H1 (cell line): ENCODE measurements at regions not wholly inside any gene's neighbourhood (a gene's known extent, or its start where the extent isn't known, plus 50 kb on each side); places are given as distances from the start of the nearest gene placed in this dataset.

Experiments
- CTCF ChIA-PET: fragments of 300-600 bp; sonication (Branson Sonifier 250); formaldehyde crosslinking; loops from one replicate; lab custom pipeline; 2021; ENCODE audit not compliant: partially characterized antibody; lab: Charles Lee
- POLR2A ChIA-PET: fragments of 300-600 bp; sonication (Branson Sonifier 250); formaldehyde crosslinking; loops from one replicate; lab custom pipeline; 2021; ENCODE audit warnings: inconsistent platforms; ENCODE audit not compliant: partially characterized antibody; lab: Charles Lee
- DNase-seq, 2 experiments: peaks; one replicate each; pipeline versions ENCODE4 v3.0.0 to v3.0.0-alpha.2; 2010 to 2022; ENCODE audit warnings: low spot score in 2 of 2, low read depth in 1 of 2, mixed read lengths in 1 of 2
- FAIRE-seq: peaks from 2 replicates; lab custom pipeline; 2011; peaks lifted over from hg19 to GRCh38; lab: Jason Lieb, UNC
- H2AFZ ChIP-seq: 2 replicates; pipeline ENCODE4 v1.8.1; 2012; ENCODE audit warnings: low read length, inconsistent platforms
- H2AK5ac ChIP-seq: 2 replicates; pipeline ENCODE4 v1.6.1; 2013; ENCODE audit warnings: low read depth, low read length
- H2BK120ac ChIP-seq: replicated peaks from 2 replicates; pipeline ENCODE3; 2013; ENCODE audit warnings: low read depth, low read length, inconsistent platforms
- H2BK12ac ChIP-seq: 2 replicates; pipeline ENCODE4 v1.6.1; 2013; ENCODE audit warnings: low read depth, low read length
- H2BK15ac ChIP-seq: 2 replicates; pipeline ENCODE4 v1.6.1; 2013; ENCODE audit warnings: low read length
- H2BK20ac ChIP-seq: 2 replicates; pipeline ENCODE4 v1.6.1; 2013; ENCODE audit warnings: low read length
- H2BK5ac ChIP-seq: 2 replicates; pipeline ENCODE4 v1.6.1; 2013; ENCODE audit warnings: low read depth, low read length
- H3K14ac ChIP-seq: 2 replicates; pipeline ENCODE4 v1.6.1; 2013; ENCODE audit warnings: inconsistent platforms; ENCODE audit not compliant: insufficient read length
- H3K18ac ChIP-seq: 2 replicates; pipeline ENCODE4 v1.6.1; 2013; ENCODE audit warnings: low read length; ENCODE audit errors: extremely low read depth
- H3K23ac ChIP-seq: 2 replicates; pipeline ENCODE4 v1.6.1; 2013; ENCODE audit warnings: inconsistent platforms; ENCODE audit not compliant: insufficient read length
- H3K23me2 ChIP-seq: 2 replicates; pipeline ENCODE4 v1.6.1; 2013; ENCODE audit warnings: low read depth, low read length
- H3K27ac ChIP-seq: 2 replicates; pipeline ENCODE4 v1.6.1; 2011; ENCODE audit warnings: low read depth, low read length, inconsistent platforms
- H3K27me3 ChIP-seq, 4 experiments: replicated peaks in 1 of 4; 1 replicate in 1 of 4; 2 replicates in 3 of 4; pipeline versions ENCODE4 v1.6.1 to v1.8.1; 2011 to 2013; ENCODE audit warnings: low read length in 3 of 4, mild to moderate bottlenecking in 3 of 4, inconsistent platforms in 2 of 4, mixed read lengths in 2 of 4, moderate library complexity in 1 of 4; ENCODE audit not compliant: control insufficient read depth in 3 of 4, insufficient read depth in 3 of 4; ENCODE audit errors: extremely low read depth in 1 of 4
- H3K36me3 ChIP-seq, 4 experiments: 2 replicates each; pipeline versions ENCODE4 v1.6.1 to v1.8.1; 2011 to 2013; ENCODE audit warnings: mild to moderate bottlenecking in 4 of 4, low read length in 3 of 4, moderate library complexity in 2 of 4, control low read depth in 1 of 4, inconsistent platforms in 1 of 4; ENCODE audit not compliant: insufficient read depth in 4 of 4, control insufficient read depth in 2 of 4
- H3K4ac ChIP-seq: replicated peaks from 2 replicates; pipeline ENCODE3; 2013; ENCODE audit warnings: low read length, low read depth, mixed read lengths, inconsistent platforms; ENCODE audit not compliant: insufficient read length
- H3K4me1 ChIP-seq, 4 experiments: replicated peaks in 1 of 4; 1 replicate in 1 of 4; 2 replicates in 3 of 4; pipeline versions ENCODE4 v1.6.1 to v1.8.1; 2011 to 2013; ENCODE audit warnings: low read length in 3 of 4, inconsistent platforms in 2 of 4, mixed read lengths in 1 of 4; ENCODE audit not compliant: insufficient read depth in 4 of 4, control insufficient read depth in 3 of 4
- H3K4me2 ChIP-seq, 2 experiments: 2 replicates each; pipeline versions ENCODE4 v1.6.1 to v1.8.1; 2011 to 2013; ENCODE audit warnings: low read depth in 2 of 2, low read length in 2 of 2, control low read depth in 1 of 2, inconsistent platforms in 1 of 2, mild to moderate bottlenecking in 1 of 2; ENCODE audit not compliant: insufficient read depth in 1 of 2
- H3K4me3 ChIP-seq, 4 experiments: fragments of 200-600, 300-600 bp in 1 of 4; sonication (generic), shearing (Covaris generic), sonication (Bioruptor Twin) in 1 of 4; 2 replicates each; pipeline versions ENCODE4 v1.5.1 to v1.8.1; 2011 to 2016; ENCODE audit warnings: low read length in 4 of 4, low read depth in 3 of 4, control low read depth in 2 of 4, inconsistent platforms in 2 of 4, mild to moderate bottlenecking in 2 of 4, mixed read lengths in 1 of 4, moderate library complexity in 1 of 4; ENCODE audit not compliant: insufficient read depth in 2 of 4; ENCODE audit errors: extremely low read depth in 1 of 4
- H3K56ac ChIP-seq: replicated peaks from 2 replicates; pipeline ENCODE3; 2013; ENCODE audit warnings: low read depth, mild to moderate bottlenecking, mixed read lengths, low read length, inconsistent platforms; ENCODE audit not compliant: insufficient read length
- H3K79me1 ChIP-seq: 2 replicates; pipeline ENCODE4 v1.6.1; 2013; ENCODE audit warnings: low read depth, low read length, control low read depth
- H3K79me2 ChIP-seq, 2 experiments: 2 replicates each; pipeline versions ENCODE4 v1.6.1 to v1.8.1; 2012 to 2013; ENCODE audit warnings: low read length in 2 of 2, mild to moderate bottlenecking in 2 of 2, inconsistent platforms in 1 of 2; ENCODE audit not compliant: insufficient read depth in 2 of 2, control insufficient read depth in 1 of 2
- H3K9ac ChIP-seq, 4 experiments: replicated peaks in 1 of 4; 1 replicate in 1 of 4; 2 replicates in 3 of 4; pipeline versions ENCODE4 v1.6.1 to v1.8.1; 2011 to 2013; ENCODE audit warnings: low read depth in 3 of 4, low read length in 3 of 4, control low read depth in 2 of 4, mild to moderate bottlenecking in 2 of 4, moderate library complexity in 2 of 4, inconsistent platforms in 1 of 4; ENCODE audit errors: extremely low read depth in 1 of 4
- H3K9me3 ChIP-seq, 2 experiments: 2 replicates each; pipeline versions ENCODE4 v1.6.1 to v1.8.1; 2012 to 2013; ENCODE audit warnings: mild to moderate bottlenecking in 2 of 2, moderate library complexity in 2 of 2, control low read depth in 1 of 2, inconsistent platforms in 1 of 2, low read depth in 1 of 2, low read length in 1 of 2, mixed read lengths in 1 of 2; ENCODE audit not compliant: insufficient read depth in 2 of 2
- H4K20me1 ChIP-seq, 2 experiments: replicated peaks in 1 of 2; 2 replicates each; pipeline versions ENCODE3 to v1.8.1; 2011 to 2013; ENCODE audit warnings: inconsistent platforms in 2 of 2, low read length in 2 of 2, mild to moderate bottlenecking in 1 of 2; ENCODE audit not compliant: insufficient read depth in 2 of 2, control insufficient read depth in 1 of 2
- H4K5ac ChIP-seq: 2 replicates; pipeline ENCODE4 v1.6.1; 2013; ENCODE audit warnings: low read length, low read depth, mixed read lengths, inconsistent platforms; ENCODE audit not compliant: insufficient read length
- H4K8ac ChIP-seq: 2 replicates; pipeline ENCODE4 v1.8.0; 2013; ENCODE audit warnings: mild to moderate bottlenecking, moderate library complexity, low read length, inconsistent platforms; ENCODE audit not compliant: insufficient read depth; ENCODE audit errors: extremely low read depth
- H4K91ac ChIP-seq: replicated peaks from 2 replicates; pipeline ENCODE3; 2013; ENCODE audit warnings: low read length, mixed read lengths, inconsistent platforms; ENCODE audit not compliant: insufficient read length
- CHD1 ChIP-seq: IDR thresholded peaks from 2 replicates; pipeline ENCODE4 v1.6.1; 2012; ENCODE audit warnings: low read depth, low read length, improper control_type of control experiment
- CTBP2 ChIP-seq: IDR thresholded peaks from 2 replicates; pipeline ENCODE4 v1.7.0; 2011; ENCODE audit warnings: borderline replicate concordance, mild to moderate bottlenecking, moderate library complexity, mixed read lengths, low read length; ENCODE audit not compliant: insufficient read depth, insufficient read length
- EZH2 ChIP-seq: fragments of 200-600 bp; sonication (generic); IDR thresholded peaks from 2 replicates; pipeline ENCODE4 v1.7.1; 2012; ENCODE audit warnings: low read depth, mild to moderate bottlenecking, moderate library complexity, low read length, inconsistent platforms; ENCODE audit not compliant: severe bottlenecking
- KDM5A ChIP-seq: fragments of 200-600 bp; IDR thresholded peaks from 2 replicates; pipeline ENCODE4 v1.7.1; 2012; ENCODE audit warnings: mild to moderate bottlenecking, low read length, inconsistent platforms, mixed read lengths
- NRF1 ChIP-seq: IDR thresholded peaks from 2 replicates; pipeline ENCODE4 v1.6.1; 2011; ENCODE audit warnings: mild to moderate bottlenecking, low read depth, low read length, improper control_type of control experiment
- POLR2A ChIP-seq, 2 experiments: IDR thresholded peaks; 1 replicate in 1 of 2; 2 replicates in 1 of 2; pipeline ENCODE4 v1.6.1; 2011; ENCODE audit warnings: low read depth in 2 of 2, low read length in 2 of 2, mild to moderate bottlenecking in 2 of 2; ENCODE audit errors: control extremely low read depth in 1 of 2
- RAD21 ChIP-seq, 2 experiments: IDR thresholded peaks in 1 of 2; conservative IDR thresholded peaks in 1 of 2; 2 replicates each; pipeline ENCODE4 v1.6.1; 2011; ENCODE audit warnings: low read depth in 2 of 2, low read length in 2 of 2, improper control_type of control experiment in 1 of 2, inconsistent platforms in 1 of 2, mild to moderate bottlenecking in 1 of 2, moderate library complexity in 1 of 2
- RXRA ChIP-seq: IDR thresholded peaks from 2 replicates; pipeline ENCODE4 v1.6.1; 2011; ENCODE audit warnings: low read depth, mild to moderate bottlenecking, low read length, moderate library complexity; ENCODE audit not compliant: insufficient read depth
- SAP30 ChIP-seq: fragments of 300-600 bp; sonication (generic); IDR thresholded peaks from 2 replicates; pipeline ENCODE4 v1.7.1; 2012; ENCODE audit warnings: low read length, moderate library complexity, mild to moderate bottlenecking, inconsistent platforms; ENCODE audit not compliant: insufficient read depth, insufficient replicate concordance
- SP2 ChIP-seq: IDR thresholded peaks from 2 replicates; pipeline ENCODE4 v1.6.1; 2012; ENCODE audit warnings: mild to moderate bottlenecking, low read length, inconsistent platforms
- TAF7 ChIP-seq: optimal IDR thresholded peaks from 2 replicates; pipeline ENCODE3; 2011; ENCODE audit warnings: low read depth, mild to moderate bottlenecking, inconsistent platforms, low read length, moderate library complexity, borderline replicate concordance
- TCF12 ChIP-seq: IDR thresholded peaks from 2 replicates; pipeline ENCODE4 v1.6.1; 2011; ENCODE audit warnings: low read depth, mild to moderate bottlenecking, low read length
- WGBS, 2 experiments: shearing (Covaris generic) in 1 of 2; methylation state at CpG; one replicate each; pipeline versions ENCODE4 v1.1.6 to v1.1.7; 2013 to 2015; ENCODE audit warnings: low lambda C conversion rate in 2 of 2, mixed read lengths in 2 of 2, inconsistent platforms in 1 of 2, low coverage in 1 of 2, missing lambda C conversion rate in 1 of 2; ENCODE audit not compliant: insufficient replicate concordance in 2 of 2, insufficient coverage in 1 of 2, insufficient read length in 1 of 2; ENCODE audit errors: extremely low coverage in 1 of 2, missing lambda C conversion rate in 1 of 2; 5-methylcytosine and 5-hydroxymethylcytosine counted together
- TF ChIP-seq, protein P1 (sequence below): IDR thresholded peaks from 2 replicates; pipeline ENCODE4 v1.6.1; 2011; ENCODE audit warnings: low read depth, mild to moderate bottlenecking, low read length; ENCODE audit not compliant: insufficient read depth

DNA sequence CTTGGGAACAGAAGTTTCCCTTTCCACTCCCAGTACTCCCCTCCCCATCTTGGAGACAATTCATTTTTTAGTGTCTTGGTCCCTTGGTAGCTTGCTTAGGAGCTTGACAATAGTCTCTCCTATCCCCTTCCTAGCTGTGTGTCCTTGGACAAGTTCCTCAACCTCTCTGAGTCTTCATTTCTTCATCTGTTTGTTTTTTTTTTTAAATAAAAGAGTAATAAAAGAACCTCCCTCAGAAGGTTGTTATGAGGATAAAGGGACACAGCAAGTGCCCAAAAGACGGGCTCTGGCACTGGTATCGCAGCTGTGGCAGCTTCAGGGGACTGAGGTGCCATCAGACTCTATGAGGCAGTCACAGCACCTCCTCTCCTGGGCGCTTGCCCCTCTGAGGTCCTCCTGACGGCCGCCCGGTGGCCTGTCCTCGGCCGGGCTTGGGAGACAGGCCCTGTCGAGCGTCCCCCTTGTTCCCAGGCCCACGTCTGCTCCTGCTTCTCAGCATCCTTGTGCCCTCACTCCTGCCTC is 689.2 kb downstream of the MATN1 start:
- Histone ChIP-seq H2AFZ (no peak overlapping the region), H3K18ac (no peak overlapping the region), H3K56ac (no peak overlapping the region), H3K23ac (no peak overlapping the region), H4K8ac (no peak overlapping the region; the same call in 1 of the 2 replicates), H2BK15ac (no peak overlapping the region), H3K4ac (no peak overlapping the region), H3K23me2 (no peaks in the 10 kb centered on the region), H2AK5ac (0 out of 2 replicates have a peak overlapping the region, but pooled peaks have one; percentile 24), H3K9ac (no peak overlapping the region), H3K9me3 (peaks cover 5 to 7% of the 10 kb centered on the region in 2 experiments; a peak in 3 of 4 replicates), H2BK12ac (0 out of 2 replicates have a peak overlapping the region, but pooled peaks have one; percentile 55), H3K79me2 (no peaks in the 10 kb centered on the region), H3K4me2 (no peak overlapping the region), H4K20me1 (no peaks in the 10 kb centered on the region), H4K91ac (no peak overlapping the region), H2BK5ac (no peak overlapping the region), H2BK20ac (no peak overlapping the region), H3K79me1 (no peaks in the 10 kb centered on the region), H2BK120ac (no peak overlapping the region), H3K14ac (no peak overlapping the region), H3K27ac (no peak overlapping the region), H3K4me1 (peaks cover 0 to 4% (median 1%) of the 10 kb centered on the region in 4 experiments; a peak in 2 of 7 replicates), H3K27me3 (no peaks in the 10 kb centered on the region), H3K36me3 (no peaks in the 10 kb centered on the region), H4K5ac (no peak overlapping the region), H3K4me3 (no peak overlapping the region)
- 88% methylated on average over 11 of the region's 11 CpGs; no CpG with 5 or more reads in 1 of the 2 experiments for WGBS, 2 experiments
- POLR2A ChIA-PET = no interaction called here
- FAIRE-seq (no peak), DNase-seq (no peak)
- CTCF ChIA-PET = interaction anchor here (0.7 to 1.8 kb wide), 2 partner anchors 10 to 77 kb away, joined by 3 to 7 read pairs; no protein-coding TSS in a partner anchor
- TF ChIP-seq POLR2A (IDR thresholded peaks at IDR 0.05; ENCODE audit: control extremely low read depth in 1 of 2, low read depth in 2 of 2, low read length in 2 of 2) = no peak
- TF ChIP-seq EZH2 = no peak
- no peak for TF ChIP-seq RAD21 (IDR thresholded peaks at IDR 0.05 in 1 of 2, conservative IDR thresholded peaks at IDR 0.05 in 1 of 2; ENCODE audit: low read depth in 2 of 2, low read length in 2 of 2)
- TF ChIP-seq TAF7 = no peak
- TF ChIP-seq KDM5A = no peak
- TF ChIP-seq CTBP2 = no peak
- TF ChIP-seq RXRA = no peak
- no peak for TF ChIP-seq NRF1
- no peak for TF ChIP-seq TCF12
- TF ChIP-seq SAP30 = no peak
- TF ChIP-seq CHD1 = no peak
- TF ChIP-seq, protein P1, sequence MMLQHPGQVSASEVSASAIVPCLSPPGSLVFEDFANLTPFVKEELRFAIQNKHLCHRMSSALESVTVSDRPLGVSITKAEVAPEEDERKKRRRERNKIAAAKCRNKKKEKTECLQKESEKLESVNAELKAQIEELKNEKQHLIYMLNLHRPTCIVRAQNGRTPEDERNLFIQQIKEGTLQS = no peak
- no peak for TF ChIP-seq SP2
